ENCODE measurements at regions not wholly inside any gene's neighbourhood (a gene's known extent, or its start where the extent isn't known, plus 50 kb on each side); places are given as distances from the start of the nearest gene placed in this dataset.

GRCh38 chr3:84008623-84009022 lies 950.2 kb upstream of the CADM2 start:
- Histone ChIP-seq H3K4me1 (no peaks in the 10 kb centered on the region), H3K36me3 (no peaks in the 10 kb centered on the region), H3K27ac (no peak overlapping the region), H3K9me3 (no peaks in the 10 kb centered on the region), H3K4me3 (no peak overlapping the region), H3K27me3 (peaks cover 0 to 5% (median 0%) of the 10 kb centered on the region in 4 donors)
- no peak for ATAC-seq
- DNase-seq, result no peak
- intact Hi-C loops (cut with DNase I), result no loop called here
- no peak for TF ChIP-seq CTCF (IDR thresholded peaks at IDR 0.05)
- WGBS, 2 donors, result 33 to 39% methylated on average over 1 of the region's 1 CpG
- FAIRE-seq, result no peak

GRCh38 chr3:84023842-84024241 lies 934.9 kb upstream of the CADM2 start:
- Histone ChIP-seq H3K27me3 (no peaks in the 10 kb centered on the region), H3K36me3 (no peaks in the 10 kb centered on the region), H3K27ac (no peak overlapping the region), H3K9me3 (no peaks in the 10 kb centered on the region), H3K4me3 (no peak overlapping the region), H3K4me1 (no peaks in the 10 kb centered on the region)
- no peak for DNase-seq
- TF ChIP-seq CTCF (IDR thresholded peaks at IDR 0.05), result no peak
- ATAC-seq, result no peak
- intact Hi-C loops (cut with DNase I), result no loop called here
- FAIRE-seq, result no peak
- WGBS, 2 donors, result 58 to 77% methylated on average over 4 of the region's 4 CpGs

GRCh38 chr3:84039099-84039498 lies 919.7 kb upstream of the CADM2 start:
- intact Hi-C loops (cut with DNase I), result no loop called here
- no peaks in the 10 kb centered on the region for H3K36me3 ChIP-seq
- no peaks in the 10 kb centered on the region for H3K27me3 ChIP-seq
- TF ChIP-seq CTCF (IDR thresholded peaks at IDR 0.05), result no peak
- H3K4me1 ChIP-seq, result no peaks in the 10 kb centered on the region
- no peak for FAIRE-seq
- ATAC-seq, result no peak
- 50 to 61% methylated on average over 3 of the region's 3 CpGs for WGBS, 2 donors
- no peak for DNase-seq
- H3K4me3 ChIP-seq, result no peak overlapping the region
- H3K27ac ChIP-seq, result no peak overlapping the region
- H3K9me3 ChIP-seq, result no peaks in the 10 kb centered on the region

GRCh38 chr3:84042399-84043106 lies 916.2 kb upstream of the CADM2 start:
- Histone ChIP-seq H3K27me3 (no peaks in the 10 kb centered on the region), H3K9me3 (no peaks in the 10 kb centered on the region), H3K36me3 (no peaks in the 10 kb centered on the region), H3K4me3 (no peak overlapping the region), H3K4me1 (no peaks in the 10 kb centered on the region), H3K27ac (no peak overlapping the region)
- ATAC-seq (no peak), FAIRE-seq (no peak), DNase-seq (no peak)
- WGBS, 2 donors, result 37 to 47% methylated on average over 3 of the region's 3 CpGs
- TF ChIP-seq CTCF (IDR thresholded peaks at IDR 0.05), result no peak
- intact Hi-C loops (cut with DNase I), result no loop called here

GRCh38 chr3:84066915-84067314 lies 891.9 kb upstream of the CADM2 start:
- intact Hi-C loops (cut with DNase I), result no loop called here
- no peak for TF ChIP-seq CTCF (IDR thresholded peaks at IDR 0.05)
- WGBS, 2 donors, result 66 to 75% methylated on average over 1 of the region's 1 CpG

More at GRCh38 chr3:84066915-84067314, 891.9 kb upstream of the CADM2 start:
- DNase-seq, result no peak
- FAIRE-seq, result no peak
- H3K27ac ChIP-seq, result no peak overlapping the region
- H3K4me3 ChIP-seq, result no peak overlapping the region
- no peaks in the 10 kb centered on the region for H3K4me1 ChIP-seq
- ATAC-seq, result no peak
- H3K27me3 ChIP-seq, result no peaks in the 10 kb centered on the region
- no peaks in the 10 kb centered on the region for H3K9me3 ChIP-seq
- H3K36me3 ChIP-seq, result no peaks in the 10 kb centered on the region

Data from pancreas (tissue), 10 donors.